RCC 7860 (cell line): ENCODE measurements at regions not wholly inside any gene's neighbourhood (a gene's known extent, or its start where the extent isn't known, plus 50 kb on each side); places are given as distances from the start of the nearest gene placed in this dataset.

Source experiments
- DNase-seq: peaks from one replicate; pipeline ENCODE4 v3.0.0-alpha.2; 2015; ENCODE audit warnings: low spot score
- FAIRE-seq: peaks from 2 replicates; lab custom pipeline; 2012; peaks lifted over from hg19 to GRCh38; lab: Jason Lieb, UNC

DNA sequence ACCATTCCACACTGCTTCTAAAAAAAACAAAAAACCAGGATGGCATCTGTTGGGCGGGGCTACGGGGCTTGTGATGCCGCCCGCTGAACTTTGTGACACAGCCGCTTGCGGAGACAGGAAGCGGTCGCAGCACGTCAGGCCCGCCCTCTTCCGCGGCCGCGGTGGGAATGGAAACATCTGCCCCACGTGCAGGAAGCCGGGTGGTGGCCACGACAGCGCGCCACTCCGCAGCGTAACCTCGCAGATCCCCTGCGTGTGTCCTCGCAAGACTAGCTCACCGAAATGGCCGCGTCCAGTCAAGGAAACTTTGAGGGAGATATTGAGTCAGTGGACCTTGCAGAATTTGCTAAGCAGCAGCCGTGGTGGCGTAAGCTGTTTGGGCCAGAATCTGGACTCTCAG is 168.5 kb downstream of the SUCLG1 start:
- FAIRE-seq: no peak

DNA sequence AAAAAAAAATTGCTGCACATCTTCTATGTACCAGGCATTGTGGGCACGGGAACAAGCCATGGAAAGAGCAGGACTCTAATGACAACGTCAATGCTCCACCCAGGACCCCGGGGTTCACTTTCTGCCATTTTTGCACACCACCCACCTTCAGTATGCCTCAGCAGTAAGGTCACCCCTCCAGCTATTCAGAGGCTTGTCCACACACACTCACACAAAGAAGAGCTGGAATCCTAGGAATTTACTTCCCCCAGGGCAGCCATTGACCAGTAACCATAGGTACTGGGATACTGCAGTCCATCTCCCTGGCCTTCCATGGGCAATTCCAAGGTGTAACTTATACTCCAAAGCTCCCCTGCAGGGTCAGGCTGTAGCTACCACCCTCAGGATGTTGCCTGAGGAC is 170.8 kb downstream of the SUCLG1 start:
- DNase-seq: no peak
- no peak for FAIRE-seq

More for the DNA sequence above, 168.5 kb downstream of the SUCLG1 start:
- no peak for DNase-seq

DNA sequence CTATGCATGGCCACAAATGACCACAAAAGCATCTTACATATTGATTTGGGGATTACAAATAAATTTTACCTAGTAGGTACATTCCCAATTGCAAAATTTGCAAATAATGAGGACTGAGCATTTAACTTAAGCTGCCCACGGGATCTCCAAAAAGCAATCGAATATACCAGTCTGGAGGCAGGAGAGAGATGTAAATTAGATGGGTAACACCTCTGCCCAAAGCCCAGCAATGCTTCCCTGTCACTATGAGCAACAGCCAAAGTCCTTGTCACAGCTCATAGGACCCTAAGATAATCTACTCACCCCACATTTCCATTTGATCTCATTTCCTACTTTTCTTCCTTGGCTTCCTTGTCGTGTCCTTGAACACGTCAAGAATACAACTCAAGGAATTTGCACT is 172.2 kb downstream of the SUCLG1 start:
- no peak for FAIRE-seq
- no peak for DNase-seq

DNA sequence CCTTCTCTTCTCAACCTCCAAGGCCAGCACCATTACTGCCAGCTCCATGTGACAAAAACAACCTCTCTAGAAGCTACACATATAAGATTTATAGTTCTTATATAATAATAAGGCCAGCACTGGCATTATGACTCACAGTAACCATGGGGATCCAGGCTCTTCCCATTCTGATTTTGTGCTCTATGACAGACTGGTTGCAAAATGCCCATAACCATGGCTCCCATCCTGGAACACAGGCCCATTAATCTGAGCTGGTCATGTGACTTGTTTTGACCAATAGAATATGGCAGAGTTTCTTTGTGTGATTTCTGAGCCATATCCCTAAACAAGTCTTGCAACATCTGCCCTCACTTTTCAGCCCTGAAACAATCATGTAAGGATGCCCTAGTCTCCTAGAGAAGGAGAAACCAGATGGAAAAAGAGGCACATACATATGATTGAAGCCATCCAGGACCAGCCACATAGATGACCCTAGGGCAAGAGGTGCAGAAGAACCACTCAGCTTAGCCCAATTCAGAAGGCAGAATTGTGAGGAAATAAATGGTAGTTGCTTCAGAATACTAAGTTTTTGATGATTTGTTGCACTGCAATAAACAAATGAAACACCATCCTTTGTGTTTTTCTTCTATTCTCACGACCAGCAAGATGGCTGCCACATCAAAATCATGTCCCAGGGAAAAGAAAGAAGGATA is 173.9 kb downstream of the SUCLG1 start:
- DNase-seq: no peak

DNA sequence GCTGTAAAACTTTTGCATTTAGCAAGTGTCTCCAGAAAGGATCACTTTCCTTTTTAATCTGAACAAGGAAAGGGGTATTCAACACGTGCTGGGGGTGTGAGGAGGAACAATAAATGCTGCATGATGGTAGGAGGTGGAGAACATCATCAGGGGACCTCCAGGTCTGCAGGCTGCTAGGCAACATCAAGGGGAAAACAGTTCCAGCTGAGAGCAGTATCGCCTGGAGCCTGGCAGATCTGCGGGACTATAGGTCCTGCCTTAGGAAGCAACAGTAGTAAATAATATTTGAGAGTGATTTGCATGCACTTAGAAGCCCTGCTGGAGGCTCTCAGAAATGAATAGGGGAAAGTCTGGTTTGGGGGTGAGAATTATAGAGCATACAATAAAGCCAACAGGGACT is 175.6 kb downstream of the SUCLG1 start:
- DNase-seq (no peak), FAIRE-seq (no peak)

More for the DNA sequence above, 173.9 kb downstream of the SUCLG1 start:
- no peak for FAIRE-seq

DNA sequence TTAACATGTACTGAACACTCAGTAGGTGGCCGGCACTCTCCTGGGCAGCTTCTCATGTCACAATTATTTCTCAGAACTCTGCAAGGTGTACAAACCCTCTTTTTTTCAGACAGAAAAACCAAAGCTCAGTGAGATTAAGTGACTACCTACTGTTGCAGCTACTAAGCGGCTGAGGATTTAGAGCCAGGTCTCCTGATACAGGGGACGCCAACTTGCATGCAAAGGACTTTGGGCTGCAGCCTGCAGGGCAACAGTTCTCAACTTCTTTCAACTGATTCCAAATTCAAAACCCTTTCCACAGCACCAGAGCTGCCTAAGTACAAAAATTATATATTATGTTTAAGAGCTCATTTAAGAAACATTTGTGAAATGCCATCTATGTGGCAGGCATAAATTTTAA is 177.6 kb downstream of the SUCLG1 start:
- DNase-seq: no peak
- no peak for FAIRE-seq

DNA sequence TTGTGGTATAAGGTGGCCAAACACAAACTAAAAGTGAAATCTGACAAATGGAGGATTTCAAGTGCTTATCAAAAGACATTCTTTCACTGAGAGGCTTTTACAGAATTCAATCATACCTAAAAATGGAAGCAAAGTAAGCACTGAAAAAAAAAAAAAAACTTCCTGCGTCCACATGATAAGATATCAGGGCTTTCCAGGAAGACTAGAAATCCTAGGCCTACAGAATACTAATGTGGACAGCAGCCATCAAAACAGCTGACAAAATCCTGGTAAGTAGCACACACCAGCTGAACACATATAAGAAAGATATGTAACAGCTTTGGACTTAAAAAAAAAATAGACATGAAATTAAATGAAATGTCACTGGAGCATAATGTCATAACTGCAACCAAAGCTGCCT is 178.2 kb downstream of the SUCLG1 start:
- FAIRE-seq (no peak), DNase-seq (no peak)

DNA sequence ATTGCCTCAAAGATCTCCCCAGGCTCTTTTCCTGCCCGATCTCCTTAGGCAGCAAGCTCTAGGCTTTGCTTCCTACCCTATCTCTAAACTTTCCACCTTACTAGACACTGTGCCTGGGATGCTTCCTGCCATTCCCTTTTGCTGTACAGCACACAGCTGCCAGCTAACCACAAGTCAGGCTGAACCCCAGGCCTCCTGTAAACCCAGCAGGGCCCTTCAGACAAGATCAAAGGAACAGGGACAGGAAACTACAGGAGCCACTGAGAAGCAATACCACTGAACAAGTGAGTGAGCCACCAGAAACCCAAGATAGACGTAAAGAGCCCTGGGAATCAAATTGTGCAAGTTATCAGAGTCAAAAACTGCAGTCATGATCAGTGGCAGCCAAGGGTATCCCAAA is 180.7 kb downstream of the SUCLG1 start:
- FAIRE-seq (no peak), DNase-seq (no peak)

DNA sequence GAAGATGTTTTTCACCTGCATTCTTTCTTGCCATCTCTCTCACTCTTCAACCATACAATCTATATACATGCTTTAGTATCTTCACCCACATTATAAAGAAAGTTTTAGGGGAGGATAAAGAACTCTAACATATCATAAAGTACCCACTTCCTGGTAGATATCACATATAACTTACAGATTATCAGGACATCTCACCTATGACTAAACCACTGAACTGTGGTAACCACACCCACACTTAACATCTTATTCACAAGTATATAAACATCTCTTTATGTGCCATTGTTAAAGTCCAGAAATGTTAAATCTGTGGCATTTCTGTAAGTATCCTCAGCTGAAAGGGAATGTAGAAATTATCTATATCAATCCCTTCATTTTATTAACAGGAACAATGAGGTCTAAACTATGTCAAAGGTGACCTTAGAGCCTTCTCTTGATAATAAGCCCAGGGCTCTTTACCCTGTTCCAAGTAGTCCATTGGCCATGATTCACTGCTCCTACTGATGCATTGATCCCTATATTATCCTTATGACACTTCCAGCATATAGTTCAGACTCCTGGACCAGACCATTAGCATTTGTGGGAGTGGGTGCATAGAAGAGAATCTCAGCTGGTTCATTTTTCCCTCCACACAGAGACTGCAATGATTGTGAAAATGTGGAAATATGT is 182.4 kb downstream of the SUCLG1 start:
- DNase-seq: no peak
- no peak for FAIRE-seq

DNA sequence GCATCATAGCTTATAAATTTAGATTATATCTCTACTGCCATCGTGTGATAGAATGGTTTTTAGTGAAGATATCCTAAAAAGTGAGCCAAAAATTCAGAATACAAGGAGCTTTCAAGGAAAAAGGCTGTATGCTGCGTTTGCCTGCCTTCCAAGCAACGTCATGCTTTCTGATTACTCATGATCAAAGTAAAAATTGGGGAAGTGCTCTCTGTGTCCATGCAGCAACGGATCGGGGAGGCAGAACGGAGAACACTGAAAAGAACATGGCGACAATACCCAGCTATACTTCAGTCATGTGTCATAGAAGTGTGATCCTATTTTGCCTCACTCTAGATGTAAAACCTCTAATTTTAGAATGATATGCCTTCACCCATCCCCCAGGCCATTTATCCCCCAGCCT is 185.7 kb downstream of the SUCLG1 start:
- no peak for DNase-seq
- no peak for FAIRE-seq

DNA sequence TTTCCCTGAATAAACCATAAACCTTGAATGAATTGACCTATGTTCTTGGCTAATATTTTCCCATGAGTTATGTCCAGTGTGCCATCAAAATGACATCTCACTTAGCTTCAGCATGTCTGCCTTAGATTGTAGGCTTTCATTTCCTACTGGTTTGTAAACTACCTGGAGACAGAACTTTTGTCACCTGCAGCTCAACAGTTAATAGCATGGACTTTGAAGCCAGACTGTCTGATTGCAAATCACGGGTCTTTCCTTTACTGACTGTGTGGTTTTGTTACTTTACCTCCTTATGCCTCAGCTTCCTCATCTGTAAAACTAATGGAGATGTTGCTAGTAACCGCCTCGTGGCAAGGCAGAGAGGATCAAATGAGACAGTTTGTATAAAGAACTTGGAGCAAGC is 187.1 kb downstream of the SUCLG1 start:
- DNase-seq (no peak), FAIRE-seq (no peak)

DNA sequence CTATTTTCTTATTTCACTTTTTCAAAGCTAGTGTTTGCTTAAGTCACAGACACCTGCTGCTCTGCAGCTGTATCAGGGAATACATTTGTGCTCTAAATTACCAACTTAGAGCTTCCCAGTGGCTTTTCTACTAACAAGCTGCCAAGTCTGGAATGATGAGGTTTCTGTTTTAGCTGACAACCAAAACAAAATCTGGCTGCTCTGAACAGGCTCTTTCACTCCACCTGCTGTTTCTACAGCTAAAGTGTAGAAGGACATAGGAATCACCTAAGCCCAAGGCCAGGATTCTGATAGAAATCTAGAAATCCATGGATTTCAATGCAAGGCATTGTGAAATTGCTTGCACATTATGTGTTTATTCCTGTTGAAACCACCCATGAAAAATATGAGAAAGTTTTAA is 201.2 kb downstream of the SUCLG1 start:
- FAIRE-seq (no peak), DNase-seq (no peak)

DNA sequence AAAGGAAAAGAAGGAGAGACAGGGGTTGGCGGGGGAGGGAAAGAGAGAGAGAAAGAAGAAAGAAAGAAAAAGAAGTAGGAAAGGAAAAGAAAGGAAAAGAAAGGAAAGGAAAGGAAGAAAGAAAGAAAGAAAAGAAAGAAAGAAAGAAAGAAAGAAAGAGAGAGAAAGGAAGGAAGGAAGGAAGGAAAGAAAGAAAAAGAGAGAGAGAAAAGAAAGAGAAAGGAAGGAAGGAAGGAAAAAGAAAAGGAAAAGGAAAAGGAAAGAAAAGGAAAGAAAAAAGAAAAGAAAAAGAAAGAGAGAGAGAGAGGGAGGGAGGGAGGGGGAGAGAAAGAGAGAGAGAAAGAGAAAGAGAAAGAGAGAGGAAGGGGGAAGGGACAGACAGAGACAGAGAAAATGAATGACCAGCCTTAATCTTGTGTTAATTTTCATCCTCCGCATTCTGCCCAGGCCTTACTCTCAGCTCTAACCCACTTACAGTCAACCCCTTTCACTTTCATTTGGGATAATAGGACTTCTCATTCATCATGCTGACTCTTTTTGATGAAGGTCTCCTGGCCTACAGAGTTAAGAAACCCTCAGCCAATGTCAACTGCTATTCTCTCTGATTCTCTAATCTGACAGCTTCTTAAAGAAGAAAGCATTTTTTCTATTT is 207.3 kb downstream of the SUCLG1 start:
- FAIRE-seq: no peak
- no peak for DNase-seq

DNA sequence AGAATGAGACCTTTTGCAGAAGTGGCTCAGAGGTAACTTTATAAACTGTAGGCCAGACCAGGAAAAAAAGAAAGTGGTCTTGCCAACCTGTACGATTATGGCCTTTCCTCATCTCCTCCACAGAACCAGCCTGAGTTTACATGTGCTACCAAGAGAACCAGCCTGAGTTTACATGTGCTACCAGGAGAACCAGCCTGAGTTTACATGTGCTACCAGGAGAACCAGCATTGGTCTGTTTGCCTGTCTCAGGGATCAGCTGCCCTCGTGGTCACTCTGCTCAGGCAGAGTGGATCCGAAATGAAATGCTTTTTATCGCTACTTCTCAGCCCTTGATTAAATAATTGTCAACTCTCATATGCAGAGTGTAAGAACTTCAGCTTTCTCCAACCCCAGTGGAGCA is 209.9 kb downstream of the SUCLG1 start:
- FAIRE-seq (no peak), DNase-seq (no peak)

DNA sequence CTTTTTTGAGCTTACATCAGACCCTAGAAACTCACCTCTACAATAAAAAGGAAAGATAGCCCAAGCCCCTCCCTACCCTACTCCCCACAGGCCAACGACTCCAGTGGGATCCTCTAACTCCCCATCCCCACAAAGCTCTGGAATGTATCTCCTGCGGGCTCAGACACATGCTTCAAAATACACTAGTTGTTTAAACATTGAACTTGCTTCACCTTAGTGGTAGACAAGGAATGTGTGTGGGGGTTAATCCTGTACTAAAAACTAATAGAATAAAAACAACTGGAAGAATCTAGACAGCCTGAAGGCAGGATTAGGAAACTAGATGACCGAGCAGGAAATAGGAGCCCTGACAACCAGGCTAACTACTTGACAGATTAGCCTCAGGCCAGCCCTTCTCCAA is 211.5 kb downstream of the SUCLG1 start:
- FAIRE-seq: no peak

DNA sequence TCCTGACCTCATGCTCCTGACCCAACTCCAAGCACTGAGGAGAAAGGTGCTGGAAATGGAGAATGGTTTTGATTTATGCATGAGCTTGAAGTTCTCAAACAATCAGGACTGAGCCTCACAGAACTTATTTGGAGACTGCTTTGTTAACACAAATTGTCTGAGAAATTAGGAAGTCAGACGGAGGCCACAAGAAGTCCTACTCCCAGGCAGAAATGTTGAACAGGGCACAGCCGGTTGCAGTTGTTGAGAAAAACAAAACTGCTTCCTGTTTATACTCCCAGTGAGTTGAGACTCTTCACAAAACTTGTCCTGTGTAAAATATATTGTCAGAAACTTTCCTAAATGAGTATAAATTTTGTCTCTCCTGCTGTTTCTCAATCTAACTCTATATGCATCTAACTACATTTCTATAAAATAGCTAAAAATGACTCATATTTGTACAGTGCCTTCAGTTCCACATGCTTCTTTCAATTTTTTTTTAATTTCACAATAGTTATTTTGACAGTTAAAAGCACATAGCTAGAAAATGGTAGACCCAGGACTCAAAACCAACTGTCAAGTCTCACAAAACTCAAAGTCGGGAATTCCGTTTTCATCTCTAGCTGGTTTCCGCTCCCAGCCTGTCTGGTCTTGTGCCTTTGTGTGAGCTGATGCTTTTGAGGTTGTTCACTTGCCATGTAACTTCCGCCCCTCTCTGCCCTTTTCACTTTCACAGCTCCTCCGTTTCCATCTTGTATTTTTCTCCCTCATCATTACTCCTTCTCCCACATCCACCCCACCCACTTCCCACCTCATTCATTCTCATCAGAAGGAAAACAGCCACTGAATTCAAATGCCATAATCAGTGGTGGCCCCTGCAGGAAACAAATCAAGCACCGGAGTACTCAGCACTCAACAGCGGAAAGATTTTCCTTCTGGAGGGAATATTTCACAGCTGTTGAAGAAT is 215.0 kb downstream of the SUCLG1 start:
- DNase-seq: no peak
- no peak for FAIRE-seq

More for the DNA sequence above, 211.5 kb downstream of the SUCLG1 start:
- DNase-seq: no peak

DNA sequence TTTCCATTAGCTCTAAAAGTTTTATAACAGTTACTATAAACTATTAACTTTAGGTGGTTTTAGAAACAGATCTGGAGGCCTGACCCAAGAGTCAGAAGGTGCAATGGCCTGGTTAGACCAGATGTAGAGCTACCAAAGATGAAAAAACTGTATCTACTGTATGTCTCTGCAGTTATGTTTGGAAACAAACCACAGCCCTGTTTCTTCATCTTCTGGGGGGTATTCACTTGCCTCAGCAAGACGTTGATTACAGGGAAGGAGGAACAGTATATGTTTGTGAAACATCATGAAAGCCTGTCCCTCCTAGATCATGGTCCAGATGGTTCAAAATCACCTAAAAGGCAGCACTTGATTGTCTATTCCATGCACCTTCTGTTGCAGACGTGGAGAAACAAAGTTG is 220.2 kb downstream of the SUCLG1 start:
- DNase-seq: no peak
- no peak for FAIRE-seq

DNA sequence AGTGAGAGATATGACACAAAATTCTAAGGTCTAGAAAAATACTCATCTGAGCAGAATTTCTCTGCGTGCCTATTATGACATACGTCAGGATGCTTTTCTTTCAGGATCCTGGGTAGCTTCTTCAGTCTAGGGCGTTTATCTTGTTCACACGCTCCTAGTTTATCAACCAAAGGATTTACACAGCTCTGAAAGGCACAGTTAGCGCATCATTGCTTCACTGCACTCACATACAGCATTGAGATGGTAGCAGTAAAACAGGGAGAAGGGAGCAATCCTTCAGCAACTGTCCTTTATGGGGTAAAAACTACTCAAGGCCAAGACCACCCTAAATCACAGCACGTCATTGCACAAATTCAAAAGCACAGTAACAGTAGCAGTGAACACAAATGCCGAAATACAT is 222.8 kb downstream of the SUCLG1 start:
- FAIRE-seq (no peak), DNase-seq (no peak)

DNA sequence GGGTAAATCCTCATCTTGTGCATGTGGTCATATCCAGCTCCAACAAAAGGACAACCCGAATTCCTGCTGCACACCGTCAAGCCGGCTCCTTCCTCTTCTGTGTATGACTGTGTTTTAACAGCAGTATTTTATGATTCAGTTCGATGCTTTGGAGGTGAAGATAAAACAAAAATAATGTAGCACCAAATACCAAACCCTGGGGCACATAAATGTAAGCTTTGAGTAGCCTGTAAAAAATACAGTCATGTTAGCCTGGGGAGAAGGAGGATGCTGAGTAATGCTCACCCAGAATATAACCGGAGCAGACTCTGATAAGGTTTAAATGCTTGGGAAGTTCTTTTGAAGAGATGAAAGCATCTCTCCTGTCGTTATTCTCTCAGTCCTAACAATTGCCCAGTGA is 225.0 kb downstream of the SUCLG1 start:
- no peak for DNase-seq
- FAIRE-seq: no peak

DNA sequence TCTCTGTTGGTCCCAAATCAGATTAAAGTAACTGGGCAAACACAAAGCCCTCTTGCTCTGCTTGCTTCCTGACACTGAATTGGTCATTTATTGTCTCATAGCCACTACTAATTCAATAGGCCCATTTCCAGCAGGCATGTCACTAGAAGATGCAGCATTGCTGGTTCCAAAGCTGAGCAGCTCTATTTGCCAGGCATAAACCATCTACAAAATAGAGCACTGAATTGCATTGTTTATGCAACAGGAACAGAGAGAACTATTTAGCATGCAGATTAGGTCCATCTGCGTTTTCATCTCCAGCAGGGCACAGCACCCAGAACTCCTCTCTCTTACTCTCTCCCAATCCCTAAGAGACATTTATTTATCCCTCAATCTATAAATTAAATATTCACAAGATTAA is 227.6 kb downstream of the SUCLG1 start:
- FAIRE-seq: no peak
- no peak for DNase-seq

DNA sequence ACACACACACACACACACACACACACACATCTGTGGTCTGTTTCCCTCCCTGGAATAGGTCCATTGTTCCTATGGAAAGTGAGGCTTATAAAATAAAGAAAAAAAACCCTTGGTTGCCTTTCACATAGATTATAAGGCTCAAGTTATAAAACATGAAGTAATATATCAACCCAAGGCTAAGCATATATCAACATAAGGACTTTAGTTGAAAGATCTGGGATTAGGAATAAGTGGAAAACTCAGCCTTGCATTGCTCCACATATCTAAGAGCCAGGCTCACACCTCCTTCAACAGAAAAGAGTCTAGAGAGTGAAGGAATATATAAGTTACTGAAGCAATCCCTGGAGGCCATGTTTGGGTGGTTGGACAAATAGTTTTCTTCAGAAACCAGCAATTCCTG is 235.0 kb downstream of the SUCLG1 start:
- FAIRE-seq (no peak), DNase-seq (no peak)
